HG03103 (cell line): ENCODE measurements at regions not wholly inside any gene's neighbourhood (a gene's known extent, or its start where the extent isn't known, plus 50 kb on each side); places are given as distances from the start of the nearest gene placed in this dataset.

Experiments
- ATAC-seq: cut with Tn5 transposase; IDR thresholded peaks from one replicate; pipeline ENCODE4 v1.9.1; 2021; ENCODE audit warnings: low read depth; ENCODE audit not compliant: unreplicated experiment

DNA sequence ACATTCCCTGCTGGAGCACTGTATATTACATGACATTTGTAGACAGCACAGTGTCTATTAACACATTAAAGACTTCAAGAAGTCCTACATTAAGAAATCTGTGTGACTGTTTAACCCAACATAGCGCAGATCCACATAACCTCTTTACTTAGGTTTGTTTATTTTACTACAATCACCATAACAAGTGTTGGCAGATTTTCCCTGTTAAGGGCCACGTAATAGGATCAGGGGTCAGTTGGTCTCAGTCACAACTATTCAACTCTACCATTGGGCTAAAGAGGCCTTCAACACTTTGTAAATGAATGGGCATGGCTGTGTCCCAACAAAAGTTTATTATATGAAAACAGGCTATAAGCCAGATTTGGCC lies 51.3 kb upstream of the ADORA2B start:
- ATAC-seq: no peak

DNA sequence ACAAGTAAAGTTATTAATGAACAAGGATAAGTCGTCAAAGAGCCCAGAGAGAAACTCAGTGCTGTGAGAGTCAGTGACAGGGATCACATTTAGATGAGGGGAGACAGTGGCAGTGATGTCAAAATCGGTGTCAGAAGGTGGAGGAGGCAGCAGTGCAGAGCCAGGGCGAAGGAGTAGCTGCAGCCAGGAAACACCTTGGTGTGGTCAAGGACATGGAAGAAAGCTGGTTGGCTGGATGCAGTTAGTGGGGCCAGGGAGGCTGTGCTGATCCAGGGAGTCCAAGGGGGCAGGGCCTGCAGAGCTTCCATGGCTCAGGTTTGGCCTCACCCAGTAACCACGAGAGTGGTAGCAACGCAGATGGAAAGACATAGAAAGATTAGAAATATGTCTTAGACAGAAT lies 50.7 kb upstream of the ADORA2B start:
- no peak for ATAC-seq

GRCh38 chr17:15894913-15895658 lies 49.8 kb upstream of the ADORA2B start:
- no peak for ATAC-seq
